SK-N-SH treated with all-trans-retinoic acid at 6 μM for 48 hours (cell line): ENCODE measurements at regions not wholly inside any gene's neighbourhood (a gene's known extent, or its start where the extent isn't known, plus 50 kb on each side); places are given as distances from the start of the nearest gene placed in this dataset.

ENCODE experiments used
- ATAC-seq: fragments of 200-7000 bp; cut with Tn5 transposase; 3 replicates; pipeline ENCODE4 v1.9.1; 2020; ENCODE audit warnings: mild to moderate bottlenecking, moderate library complexity
- CSDC2 ChIP-seq: fragments of 250-450 bp; sonication (Bioruptor Pico); IDR thresholded peaks from 2 replicates; pipeline ENCODE4 v1.5.0; 2020; ENCODE audit warnings: mild to moderate bottlenecking, moderate library complexity
- GLIS3 ChIP-seq: fragments of 250-450 bp; sonication (Bioruptor Pico); IDR thresholded peaks from 2 replicates; pipeline ENCODE4 v1.5.0; 2020; ENCODE audit warnings: mild to moderate bottlenecking, moderate library complexity
- ISL1 ChIP-seq: fragments of 250-450 bp; sonication (Bioruptor Pico); IDR thresholded peaks from 2 replicates; pipeline ENCODE4 v2.1.2; 2022; ENCODE audit warnings: mild to moderate bottlenecking, moderate library complexity
- OSR1 ChIP-seq: fragments of 250-450 bp; sonication (Bioruptor Pico); IDR thresholded peaks from 2 replicates; pipeline ENCODE4 v1.8.0; 2022; ENCODE audit warnings: moderate library complexity, mild to moderate bottlenecking, inconsistent platforms
- POU6F1 ChIP-seq: fragments of 250-450 bp; sonication (Bioruptor Pico); IDR thresholded peaks from 2 replicates; pipeline ENCODE4 v1.8.0; 2021; ENCODE audit warnings: low read depth, mild to moderate bottlenecking, moderate library complexity, borderline replicate concordance
- PPARA ChIP-seq: fragments of 250-450 bp; sonication (Bioruptor Pico); IDR thresholded peaks from 2 replicates; pipeline ENCODE4 v1.5.0; 2020; ENCODE audit warnings: mild to moderate bottlenecking, borderline replicate concordance
- SNAI2 ChIP-seq: fragments of 250-450 bp; sonication (Bioruptor Pico); IDR thresholded peaks from 2 replicates; pipeline ENCODE4 v1.5.0; 2020; ENCODE audit warnings: mild to moderate bottlenecking, moderate library complexity
- TCF4 ChIP-seq: fragments of 250-450 bp; sonication (Bioruptor Pico); IDR thresholded peaks from 2 replicates; pipeline ENCODE4 v1.8.0; 2021; ENCODE audit warnings: mild to moderate bottlenecking, moderate library complexity, borderline replicate concordance
- TOX ChIP-seq: fragments of 250-450 bp; sonication (Bioruptor Pico); IDR thresholded peaks from 2 replicates; pipeline ENCODE4 v1.8.0; 2021; ENCODE audit warnings: mild to moderate bottlenecking, moderate library complexity, borderline replicate concordance
- TSHZ2 ChIP-seq: fragments of 250-450 bp; sonication (Bioruptor Pico); IDR thresholded peaks from 2 replicates; pipeline ENCODE4 v1.5.0; 2020; ENCODE audit warnings: mild to moderate bottlenecking, moderate library complexity
- ZC3H10 ChIP-seq: fragments of 250-450 bp; sonication (Bioruptor Pico); IDR thresholded peaks from 2 replicates; pipeline ENCODE4 v1.5.1; 2021; ENCODE audit warnings: mild to moderate bottlenecking, moderate library complexity
- ZFP3 ChIP-seq: fragments of 250-450 bp; sonication (Bioruptor Pico); IDR thresholded peaks from 2 replicates; pipeline ENCODE4 v1.5.0; 2020; ENCODE audit warnings: mild to moderate bottlenecking, moderate library complexity
- ZFP30 ChIP-seq: fragments of 450-650 bp; formaldehyde crosslinking; IDR thresholded peaks from 2 replicates; pipeline ENCODE4 v1.5.0; 2022; ENCODE audit warnings: mild to moderate bottlenecking, moderate library complexity
- ZNF565 ChIP-seq: fragments of 450-650 bp; formaldehyde crosslinking; conservative IDR thresholded peaks from 2 replicates; pipeline ENCODE4 v1.5.0; 2020; ENCODE audit warnings: low read depth, mild to moderate bottlenecking, moderate library complexity
- ZNF70 ChIP-seq: fragments of 450-650 bp; formaldehyde crosslinking; IDR thresholded peaks from 2 replicates; pipeline ENCODE4 v1.5.0; 2020; ENCODE audit warnings: mild to moderate bottlenecking, moderate library complexity
- TF ChIP-seq, protein P1 (sequence below): fragments of 250-450 bp; sonication (Bioruptor Pico); IDR thresholded peaks from 2 replicates; pipeline ENCODE4 v1.8.0; 2020; ENCODE audit warnings: mild to moderate bottlenecking, moderate library complexity, borderline replicate concordance
- TF ChIP-seq, protein P2 (sequence below): fragments of 250-450 bp; sonication (Bioruptor Pico); IDR thresholded peaks from 2 replicates; pipeline ENCODE4 v1.5.1; 2021; ENCODE audit warnings: mild to moderate bottlenecking, moderate library complexity
- TF ChIP-seq, protein P3 (sequence below): fragments of 250-450 bp; sonication (Bioruptor Pico); IDR thresholded peaks from 2 replicates; pipeline ENCODE4 v1.5.1; 2020; ENCODE audit warnings: low read depth, mild to moderate bottlenecking, moderate library complexity

GRCh38 chr9:87116492-87116891 lies 169.2 kb upstream of the GAS1 start:
- ATAC-seq = peak; percentile 2; the same call in 1 of the 3 replicates

GRCh38 chr9:87118594-87118993 lies 171.3 kb upstream of the GAS1 start:
- TF ChIP-seq, protein P1, sequence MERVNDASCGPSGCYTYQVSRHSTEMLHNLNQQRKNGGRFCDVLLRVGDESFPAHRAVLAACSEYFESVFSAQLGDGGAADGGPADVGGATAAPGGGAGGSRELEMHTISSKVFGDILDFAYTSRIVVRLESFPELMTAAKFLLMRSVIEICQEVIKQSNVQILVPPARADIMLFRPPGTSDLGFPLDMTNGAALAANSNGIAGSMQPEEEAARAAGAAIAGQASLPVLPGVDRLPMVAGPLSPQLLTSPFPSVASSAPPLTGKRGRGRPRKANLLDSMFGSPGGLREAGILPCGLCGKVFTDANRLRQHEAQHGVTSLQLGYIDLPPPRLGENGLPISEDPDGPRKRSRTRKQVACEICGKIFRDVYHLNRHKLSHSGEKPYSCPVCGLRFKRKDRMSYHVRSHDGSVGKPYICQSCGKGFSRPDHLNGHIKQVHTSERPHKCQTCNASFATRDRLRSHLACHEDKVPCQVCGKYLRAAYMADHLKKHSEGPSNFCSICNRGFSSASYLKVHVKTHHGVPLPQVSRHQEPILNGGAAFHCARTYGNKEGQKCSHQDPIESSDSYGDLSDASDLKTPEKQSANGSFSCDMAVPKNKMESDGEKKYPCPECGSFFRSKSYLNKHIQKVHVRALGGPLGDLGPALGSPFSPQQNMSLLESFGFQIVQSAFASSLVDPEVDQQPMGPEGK (CRISPR knock-in tag) = no peak
- TF ChIP-seq TOX (CRISPR knock-in tag) = no peak
- no peak for TF ChIP-seq TSHZ2 (CRISPR knock-in tag)
- TF ChIP-seq ISL1 (CRISPR knock-in tag) = peak; percentile 57; the same call in 1 of the 2 replicates
- TF ChIP-seq ZFP30 = no peak
- TF ChIP-seq, protein P2, sequence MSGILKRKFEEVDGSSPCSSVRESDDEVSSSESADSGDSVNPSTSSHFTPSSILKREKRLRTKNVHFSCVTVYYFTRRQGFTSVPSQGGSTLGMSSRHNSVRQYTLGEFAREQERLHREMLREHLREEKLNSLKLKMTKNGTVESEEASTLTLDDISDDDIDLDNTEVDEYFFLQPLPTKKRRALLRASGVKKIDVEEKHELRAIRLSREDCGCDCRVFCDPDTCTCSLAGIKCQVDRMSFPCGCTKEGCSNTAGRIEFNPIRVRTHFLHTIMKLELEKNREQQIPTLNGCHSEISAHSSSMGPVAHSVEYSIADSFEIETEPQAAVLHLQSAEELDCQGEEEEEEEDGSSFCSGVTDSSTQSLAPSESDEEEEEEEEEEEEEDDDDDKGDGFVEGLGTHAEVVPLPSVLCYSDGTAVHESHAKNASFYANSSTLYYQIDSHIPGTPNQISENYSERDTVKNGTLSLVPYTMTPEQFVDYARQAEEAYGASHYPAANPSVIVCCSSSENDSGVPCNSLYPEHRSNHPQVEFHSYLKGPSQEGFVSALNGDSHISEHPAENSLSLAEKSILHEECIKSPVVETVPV (CRISPR knock-in tag) = no peak
- no peak for TF ChIP-seq GLIS3
- TF ChIP-seq, protein P3, sequence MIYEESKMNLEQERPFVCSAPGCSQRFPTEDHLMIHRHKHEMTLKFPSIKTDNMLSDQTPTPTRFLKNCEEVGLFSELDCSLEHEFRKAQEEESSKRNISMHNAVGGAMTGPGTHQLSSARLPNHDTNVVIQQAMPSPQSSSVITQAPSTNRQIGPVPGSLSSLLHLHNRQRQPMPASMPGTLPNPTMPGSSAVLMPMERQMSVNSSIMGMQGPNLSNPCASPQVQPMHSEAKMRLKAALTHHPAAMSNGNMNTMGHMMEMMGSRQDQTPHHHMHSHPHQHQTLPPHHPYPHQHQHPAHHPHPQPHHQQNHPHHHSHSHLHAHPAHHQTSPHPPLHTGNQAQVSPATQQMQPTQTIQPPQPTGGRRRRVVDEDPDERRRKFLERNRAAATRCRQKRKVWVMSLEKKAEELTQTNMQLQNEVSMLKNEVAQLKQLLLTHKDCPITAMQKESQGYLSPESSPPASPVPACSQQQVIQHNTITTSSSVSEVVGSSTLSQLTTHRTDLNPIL (CRISPR knock-in tag) = no peak
- ATAC-seq = 0 out of 3 replicates have a peak, but pooled peaks have one; percentile 5

More at GRCh38 chr9:87116492-87116891, 169.2 kb upstream of the GAS1 start:
- TF ChIP-seq TCF4 (CRISPR knock-in tag) = no peak
- no peak for TF ChIP-seq TSHZ2 (CRISPR knock-in tag)
- TF ChIP-seq TOX (CRISPR knock-in tag) = no peak

DNA sequence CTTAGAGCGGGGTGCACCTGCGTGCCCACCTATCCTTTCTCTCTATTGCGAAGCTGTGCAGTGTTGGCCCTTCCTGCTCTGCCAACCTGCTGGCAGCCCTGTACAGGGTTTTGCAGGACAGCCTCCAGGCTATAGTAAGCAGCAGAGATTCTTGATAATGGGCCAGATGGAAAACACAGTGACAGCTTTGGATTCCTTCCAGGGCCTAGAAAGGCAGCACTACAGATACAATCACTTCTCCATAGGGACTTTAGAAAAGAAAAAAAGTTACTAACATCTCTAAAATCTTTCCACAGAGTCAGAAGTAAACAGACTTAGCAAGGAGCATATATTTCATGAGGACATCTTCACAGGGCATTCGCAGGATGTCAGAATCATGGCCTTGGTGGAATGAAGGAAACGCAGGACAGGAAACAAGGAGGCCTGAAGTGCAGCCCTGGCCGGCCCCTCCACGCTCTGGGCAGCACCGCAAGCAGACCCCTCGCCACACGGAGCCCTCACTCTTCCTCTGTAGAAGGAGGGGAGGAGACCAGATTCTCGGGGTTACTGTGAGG lies 172.1 kb upstream of the GAS1 start:
- ATAC-seq = peak; percentile 78
- TF ChIP-seq PPARA (CRISPR knock-in tag) (no peak), SNAI2 (CRISPR knock-in tag) (0 out of 2 replicates have a peak, but pooled peaks have one; percentile 18), ZC3H10 (CRISPR knock-in tag) (no peak), OSR1 (CRISPR knock-in tag) (no peak), CSDC2 (no peak), ZNF565 (CRISPR knock-in tag) (no peak), GLIS3 (0 out of 2 replicates have a peak, but pooled peaks have one; percentile 40), ISL1 (CRISPR knock-in tag) (peak; percentile 85), ZFP3 (CRISPR knock-in tag) (0 out of 2 replicates have a peak, but pooled peaks have one; percentile 60), ZNF70 (no peak), TSHZ2 (CRISPR knock-in tag) (peak; percentile 84), POU6F1 (CRISPR knock-in tag) (no peak; the same call in 1 of the 2 replicates)
- TF ChIP-seq, protein P2 (CRISPR knock-in tag) = no peak
